DND-41 (cell line): ENCODE measurements at regions not wholly inside any gene's neighbourhood (a gene's known extent, or its start where the extent isn't known, plus 50 kb on each side); places are given as distances from the start of the nearest gene placed in this dataset.

Experiments used
- CTCF ChIP-seq: IDR thresholded peaks from 2 replicates; pipeline ENCODE4 v1.5.1; 2012; ENCODE audit warnings: borderline replicate concordance, low read length, moderate library complexity, mild to moderate bottlenecking; ENCODE audit not compliant: poor library complexity, severe bottlenecking; ENCODE audit errors: extremely low read depth
- EZH2 ChIP-seq: IDR thresholded peaks from 3 replicates; pipeline ENCODE4 v1.6.1; 2012; ENCODE audit warnings: borderline replicate concordance, low read depth, mild to moderate bottlenecking, moderate library complexity, low read length, inconsistent platforms; ENCODE audit not compliant: severe bottlenecking

- TF ChIP-seq CTCF (no peak), EZH2 (no peak)
Observed at GRCh38 chr21:31795992-31796391, 64.1 kb upstream of the SCAF4 start.
